HFFc6 (cell line): ENCODE measurements at regions not wholly inside any gene's neighbourhood (a gene's known extent, or its start where the extent isn't known, plus 50 kb on each side); places are given as distances from the start of the nearest gene placed in this dataset.

Experiments
- DNase-seq: peaks from one replicate; pipeline ENCODE4 v3.0.0-alpha.2; 2018
- H3K27ac Mint-ChIP-seq: 2 replicates; pipeline ENCODE4 v1.8.0; 2020; ENCODE audit warnings: mild to moderate bottlenecking, mixed read lengths
- H3K27me3 Mint-ChIP-seq: 2 replicates; pipeline ENCODE4 v1.8.0; 2021; ENCODE audit warnings: mild to moderate bottlenecking, moderate library complexity, mixed read lengths; ENCODE audit not compliant: insufficient read depth
- H3K36me3 Mint-ChIP-seq: 2 replicates; pipeline ENCODE4 v1.8.0; 2021; ENCODE audit warnings: low read depth, mixed read lengths
- H3K4me1 Mint-ChIP-seq: 2 replicates; pipeline ENCODE4 v1.8.0; 2020; ENCODE audit warnings: low read depth, mixed read lengths
- H3K4me3 Mint-ChIP-seq: 2 replicates; pipeline ENCODE4 v1.8.0; 2020; ENCODE audit warnings: mild to moderate bottlenecking, moderate library complexity, mixed read lengths
- H3K9me3 Mint-ChIP-seq: 2 replicates; pipeline ENCODE4 v1.8.0; 2020; ENCODE audit warnings: mild to moderate bottlenecking, mixed read lengths
- CTCF ChIP-seq: fragments of 200-600 bp; sonication (generic); IDR thresholded peaks from 2 replicates; pipeline ENCODE4 v1.5.0; 2021; ENCODE audit warnings: antibody characterized with exemption, mild to moderate bottlenecking

DNA sequence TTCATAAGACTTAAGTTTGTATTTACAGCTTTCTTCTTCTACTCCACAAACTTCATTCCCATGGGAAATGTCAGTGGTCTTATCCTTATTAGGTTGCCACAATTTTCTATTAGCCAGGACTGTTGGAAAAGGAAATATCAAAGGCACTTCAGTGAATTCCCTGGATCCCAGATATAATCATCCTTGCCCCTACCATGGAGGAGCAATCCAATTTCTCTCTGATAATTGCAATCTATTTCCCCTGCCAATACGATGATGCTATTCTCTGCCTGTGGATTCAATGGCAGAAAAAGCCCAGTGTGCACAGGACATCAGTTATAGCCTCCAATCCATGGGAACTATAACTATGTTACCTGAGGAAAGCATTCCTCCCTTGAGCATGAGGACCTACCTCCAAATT lies 536.4 kb upstream of the UBE2E2 start:
- no peak for DNase-seq
- no peak overlapping the region for H3K4me3 Mint-ChIP-seq
- H3K36me3 Mint-ChIP-seq, result no peaks in the 10 kb centered on the region
- peaks cover 22% of the 10 kb centered on the region for H3K9me3 Mint-ChIP-seq
- H3K4me1 Mint-ChIP-seq, result no peaks in the 10 kb centered on the region
- H3K27me3 Mint-ChIP-seq, result no peaks in the 10 kb centered on the region
- no peak for TF ChIP-seq CTCF
- H3K27ac Mint-ChIP-seq, result no peak overlapping the region

GRCh38 chr3:22671848-22672247 lies 531.3 kb upstream of the UBE2E2 start:
- no peaks in the 10 kb centered on the region for H3K36me3 Mint-ChIP-seq
- no peaks in the 10 kb centered on the region for H3K27me3 Mint-ChIP-seq
- no peaks in the 10 kb centered on the region for H3K4me1 Mint-ChIP-seq
- no peak for DNase-seq
- no peak for TF ChIP-seq CTCF
- no peak overlapping the region for H3K27ac Mint-ChIP-seq
- peaks cover 26% of the 10 kb centered on the region for H3K9me3 Mint-ChIP-seq
- H3K4me3 Mint-ChIP-seq, result no peak overlapping the region

DNA sequence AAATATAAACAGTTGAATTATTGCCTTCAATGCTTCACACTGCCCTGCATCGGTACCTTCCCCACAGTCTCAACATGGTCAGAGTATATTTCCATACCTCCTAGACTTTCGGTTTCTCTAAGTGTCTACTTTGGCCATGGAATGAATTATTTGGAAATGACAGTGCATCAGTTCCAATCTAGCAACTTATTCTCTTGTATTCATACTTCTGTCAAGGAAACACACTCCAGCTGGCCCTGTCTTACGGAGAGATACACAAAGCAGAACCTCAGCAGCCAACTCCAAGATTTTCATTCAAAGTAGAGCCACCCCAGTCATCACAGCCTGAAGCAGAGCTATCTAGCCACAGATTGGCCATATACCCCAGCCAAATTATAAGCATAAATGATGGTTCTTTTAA lies 518.4 kb upstream of the UBE2E2 start:
- no peak for DNase-seq
- Mint-ChIP-seq H3K4me1 (no peaks in the 10 kb centered on the region), H3K27ac (no peak overlapping the region), H3K9me3 (peaks cover 43% of the 10 kb centered on the region), H3K27me3 (no peaks in the 10 kb centered on the region), H3K36me3 (no peaks in the 10 kb centered on the region), H3K4me3 (no peak overlapping the region)
- no peak for TF ChIP-seq CTCF

DNA sequence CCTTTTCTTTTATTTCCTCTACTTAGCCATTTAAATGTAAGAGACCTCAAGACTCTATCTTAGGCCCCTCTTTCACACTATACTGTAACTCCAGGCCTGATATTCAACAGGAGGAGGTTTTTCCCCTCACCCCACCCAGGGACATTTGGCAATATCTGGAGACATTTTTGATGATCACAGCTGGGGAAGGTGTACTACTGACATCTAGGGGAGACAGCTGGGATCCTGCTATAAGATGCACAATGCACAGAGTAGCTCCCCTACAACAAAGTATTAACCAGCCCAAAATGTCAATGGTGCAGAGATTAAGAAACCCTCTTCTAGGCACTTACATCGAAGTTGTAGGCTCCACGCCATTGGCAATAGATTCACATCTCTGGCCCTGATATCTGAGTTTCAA lies 517.5 kb upstream of the UBE2E2 start:
- H3K4me3 Mint-ChIP-seq, result no peak overlapping the region
- TF ChIP-seq CTCF, result no peak
- H3K27ac Mint-ChIP-seq, result no peak overlapping the region
- no peaks in the 10 kb centered on the region for H3K4me1 Mint-ChIP-seq
- no peaks in the 10 kb centered on the region for H3K27me3 Mint-ChIP-seq
- no peaks in the 10 kb centered on the region for H3K36me3 Mint-ChIP-seq
- no peak for DNase-seq
- peaks cover 38% of the 10 kb centered on the region for H3K9me3 Mint-ChIP-seq

- no peaks in the 10 kb centered on the region for H3K27me3 Mint-ChIP-seq
- TF ChIP-seq CTCF, result no peak
- peaks cover 27% of the 10 kb centered on the region for H3K9me3 Mint-ChIP-seq
- no peak for DNase-seq
- H3K36me3 Mint-ChIP-seq, result no peaks in the 10 kb centered on the region
- H3K4me3 Mint-ChIP-seq, result no peak overlapping the region
- H3K27ac Mint-ChIP-seq, result no peak overlapping the region
- no peaks in the 10 kb centered on the region for H3K4me1 Mint-ChIP-seq
These were observed 511.7 kb upstream of the UBE2E2 start for GRCh38 chr3:22691407-22691806.
